Vagina (tissue), 2 donors: ENCODE measurements at regions not wholly inside any gene's neighbourhood (a gene's known extent, or its start where the extent isn't known, plus 50 kb on each side); places are given as distances from the start of the nearest gene placed in this dataset.

Experiments
- POLR2AphosphoS5 ChIP-seq, 2 donors: sonication (generic); formaldehyde crosslinking; IDR thresholded peaks; one replicate each; pipeline ENCODE4 v1.9.0; 2017; ENCODE audit warnings: antibody characterized with exemption in 2 of 2, mild to moderate bottlenecking in 2 of 2, low read depth in 1 of 2; ENCODE audit not compliant: insufficient read depth in 1 of 2
- TF ChIP-seq, protein P1 (sequence below), 3 experiments: fragments of 450-650 bp in 2 of 3; fragments of 200-600 bp in 1 of 3; sonication (generic) in 1 of 3; IDR thresholded peaks; one replicate each; pipeline ENCODE4 v1.5.1; 2017 to 2019; ENCODE audit warnings: antibody characterized with exemption in 3 of 3, mild to moderate bottlenecking in 2 of 3, moderate library complexity in 2 of 3

DNA sequence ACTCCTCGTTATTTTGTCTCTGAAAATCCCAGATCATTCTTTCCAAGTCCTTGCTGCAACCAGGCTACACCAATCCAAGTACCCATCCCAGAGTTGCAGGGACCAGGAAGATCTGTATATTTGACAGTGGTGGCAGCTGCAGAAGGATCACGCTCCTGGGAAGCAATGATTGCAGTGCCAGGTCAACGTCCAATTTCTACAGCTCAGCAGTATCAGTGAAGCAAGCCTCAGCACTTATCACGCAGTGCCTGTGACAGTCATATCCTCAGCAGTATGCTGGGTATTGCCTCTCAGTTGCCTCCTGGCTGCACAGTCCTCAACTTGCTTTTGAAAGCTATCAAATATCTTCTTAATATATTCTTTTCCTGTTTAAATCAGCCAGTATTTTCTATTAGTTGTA lies 66.7 kb downstream of the BARHL2 start:
- no peak for TF ChIP-seq POLR2AphosphoS5 (IDR thresholded peaks at IDR 0.05; ENCODE audit: insufficient read depth in 1 of 2, low read depth in 1 of 2)
- TF ChIP-seq, protein P1, sequence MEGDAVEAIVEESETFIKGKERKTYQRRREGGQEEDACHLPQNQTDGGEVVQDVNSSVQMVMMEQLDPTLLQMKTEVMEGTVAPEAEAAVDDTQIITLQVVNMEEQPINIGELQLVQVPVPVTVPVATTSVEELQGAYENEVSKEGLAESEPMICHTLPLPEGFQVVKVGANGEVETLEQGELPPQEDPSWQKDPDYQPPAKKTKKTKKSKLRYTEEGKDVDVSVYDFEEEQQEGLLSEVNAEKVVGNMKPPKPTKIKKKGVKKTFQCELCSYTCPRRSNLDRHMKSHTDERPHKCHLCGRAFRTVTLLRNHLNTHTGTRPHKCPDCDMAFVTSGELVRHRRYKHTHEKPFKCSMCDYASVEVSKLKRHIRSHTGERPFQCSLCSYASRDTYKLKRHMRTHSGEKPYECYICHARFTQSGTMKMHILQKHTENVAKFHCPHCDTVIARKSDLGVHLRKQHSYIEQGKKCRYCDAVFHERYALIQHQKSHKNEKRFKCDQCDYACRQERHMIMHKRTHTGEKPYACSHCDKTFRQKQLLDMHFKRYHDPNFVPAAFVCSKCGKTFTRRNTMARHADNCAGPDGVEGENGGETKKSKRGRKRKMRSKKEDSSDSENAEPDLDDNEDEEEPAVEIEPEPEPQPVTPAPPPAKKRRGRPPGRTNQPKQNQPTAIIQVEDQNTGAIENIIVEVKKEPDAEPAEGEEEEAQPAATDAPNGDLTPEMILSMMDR (IDR thresholded peaks at IDR 0.05): no peak
